ENCODE measurements at regions not wholly inside any gene's neighbourhood (a gene's known extent, or its start where the extent isn't known, plus 50 kb on each side); places are given as distances from the start of the nearest gene placed in this dataset.

- intact Hi-C loops (cut with DNase I): no loop called here
- DNase-seq: no peak
- WGBS, 2 donors: 13 to 19% methylated on average over 4 of the region's 4 CpGs
- peak; percentile 39 to 74 (median 64) for TF ChIP-seq CTCF (IDR thresholded peaks at IDR 0.05)
- TF ChIP-seq POLR2A (IDR thresholded peaks at IDR 0.05): no peak
- Histone ChIP-seq H3K36me3 (no peaks in the 10 kb centered on the region), H3K4me3 (no peak overlapping the region), H3K9me3 (no peaks in the 10 kb centered on the region), H3K27ac (no peak overlapping the region), H3K27me3 (no peaks in the 10 kb centered on the region), H3K4me1 (no peaks in the 10 kb centered on the region)
These were observed 235.8 kb downstream of the MAP2K4 start for GRCh38 chr17:12256380-12256995.

GRCh38 chr17:12257176-12257575 is 236.5 kb downstream of the MAP2K4 start:
- WGBS, 2 donors: 25 to 37% methylated on average over 5 of the region's 5 CpGs

GRCh38 chr17:12261354-12261753 is 240.7 kb downstream of the MAP2K4 start:
- Histone ChIP-seq H3K9me3 (no peaks in the 10 kb centered on the region), H3K4me3 (no peak overlapping the region), H3K36me3 (no peaks in the 10 kb centered on the region), H3K27me3 (no peaks in the 10 kb centered on the region), H3K4me1 (no peaks in the 10 kb centered on the region), H3K27ac (no peak overlapping the region)
- WGBS, 2 donors: 87 to 92% methylated on average over 10 of the region's 10 CpGs
- TF ChIP-seq CTCF (IDR thresholded peaks at IDR 0.05): no peak
- TF ChIP-seq POLR2A (IDR thresholded peaks at IDR 0.05): no peak
- DNase-seq: no peak
- intact Hi-C loops (cut with DNase I): no loop called here

More at GRCh38 chr17:12257176-12257575, 236.5 kb downstream of the MAP2K4 start:
- no peaks in the 10 kb centered on the region for H3K9me3 ChIP-seq
- H3K27me3 ChIP-seq: no peaks in the 10 kb centered on the region
- intact Hi-C loops (cut with DNase I): no loop called here
- H3K27ac ChIP-seq: no peak overlapping the region
- no peak for TF ChIP-seq POLR2A (IDR thresholded peaks at IDR 0.05)
- TF ChIP-seq CTCF (IDR thresholded peaks at IDR 0.05): no peak
- no peak for DNase-seq
- no peaks in the 10 kb centered on the region for H3K36me3 ChIP-seq
- H3K4me1 ChIP-seq: no peaks in the 10 kb centered on the region
- no peak overlapping the region for H3K4me3 ChIP-seq

GRCh38 chr17:12269751-12270150 is 249.1 kb downstream of the MAP2K4 start:
- Histone ChIP-seq H3K9me3 (peaks cover 0 to 11% (median 0%) of the 10 kb centered on the region in 3 donors), H3K36me3 (no peaks in the 10 kb centered on the region), H3K4me3 (no peak overlapping the region), H3K27me3 (no peaks in the 10 kb centered on the region), H3K27ac (no peak overlapping the region), H3K4me1 (no peaks in the 10 kb centered on the region)
- no peak for TF ChIP-seq CTCF (IDR thresholded peaks at IDR 0.05)
- TF ChIP-seq POLR2A (IDR thresholded peaks at IDR 0.05): no peak
- intact Hi-C loops (cut with DNase I): no loop called here
- no peak for DNase-seq
- WGBS, 2 donors: 69 to 80% methylated on average over 6 of the region's 6 CpGs

GRCh38 chr17:12277827-12278226 is 257.1 kb downstream of the MAP2K4 start:
- Histone ChIP-seq H3K27me3 (no peaks in the 10 kb centered on the region), H3K4me3 (no peak overlapping the region), H3K27ac (no peak overlapping the region), H3K4me1 (no peaks in the 10 kb centered on the region), H3K36me3 (no peaks in the 10 kb centered on the region), H3K9me3 (peaks cover 0 to 7% (median 0%) of the 10 kb centered on the region in 3 donors)
- WGBS, 2 donors: 49 to 53% methylated on average over 2 to 3 of the region's 3 CpGs
- DNase-seq: no peak
- TF ChIP-seq POLR2A (IDR thresholded peaks at IDR 0.05): no peak
- TF ChIP-seq CTCF (IDR thresholded peaks at IDR 0.05): no peak
- intact Hi-C loops (cut with DNase I): no loop called here
